ENCODE measurements at regions not wholly inside any gene's neighbourhood (a gene's known extent, or its start where the extent isn't known, plus 50 kb on each side); places are given as distances from the start of the nearest gene placed in this dataset.

- TF ChIP-seq ETV6 (CRISPR knock-in tag; IDR thresholded peaks at IDR 0.05): no peak
- TF ChIP-seq GRHL2 (CRISPR knock-in tag; IDR thresholded peaks at IDR 0.05; ENCODE audit: insufficient replicate concordance, severe bottlenecking): no peak
Measured at GRCh38 chr9:119967867-119968535, 598.8 kb upstream of the BRINP1 start.
